Endodermal cell (in vitro differentiated cells): ENCODE measurements at regions not wholly inside any gene's neighbourhood (a gene's known extent, or its start where the extent isn't known, plus 50 kb on each side); places are given as distances from the start of the nearest gene placed in this dataset.

Source experiments
- DNase-seq: peaks from one replicate; pipeline ENCODE4 v3.0.0-alpha.2; 2017
- H3K27ac ChIP-seq: 2 replicates; pipeline ENCODE4 v1.5.1; 2013; ENCODE audit warnings: mild to moderate bottlenecking, low read depth, low read length, moderate library complexity
- H3K27me3 ChIP-seq: 2 replicates; pipeline ENCODE4 v1.6.1; 2013; ENCODE audit warnings: mild to moderate bottlenecking, low read length, moderate library complexity; ENCODE audit not compliant: insufficient read depth, control insufficient read depth, poor library complexity, severe bottlenecking
- H3K36me3 ChIP-seq: 2 replicates; pipeline ENCODE4 v1.7.0; 2013; ENCODE audit warnings: mild to moderate bottlenecking, low read length, moderate library complexity; ENCODE audit not compliant: control insufficient read depth, insufficient read depth
- H3K4me1 ChIP-seq: one replicate; pipeline ENCODE4 v1.7.0; 2013; ENCODE audit warnings: low read length; ENCODE audit not compliant: control insufficient read depth, insufficient read depth
- H3K4me3 ChIP-seq: 2 replicates; pipeline ENCODE4 v1.5.1; 2013; ENCODE audit warnings: mild to moderate bottlenecking, low read length, moderate library complexity
- H3K9ac ChIP-seq: 2 replicates; pipeline ENCODE4 v1.6.1; 2013; ENCODE audit warnings: mild to moderate bottlenecking, low read length, moderate library complexity; ENCODE audit not compliant: poor library complexity, severe bottlenecking; ENCODE audit errors: extremely low read depth
- H3K9me3 ChIP-seq: 2 replicates; pipeline ENCODE4 v1.6.1; 2013; ENCODE audit warnings: mild to moderate bottlenecking, low read length, moderate library complexity; ENCODE audit not compliant: control insufficient read depth
- H3K27ac Mint-ChIP-seq: 2 replicates; pipeline ENCODE4 v1.8.0; 2020; ENCODE audit warnings: mixed read lengths
- H3K27me3 Mint-ChIP-seq: 2 replicates; pipeline ENCODE4 v1.8.0; 2021; ENCODE audit warnings: mild to moderate bottlenecking, mixed read lengths; ENCODE audit not compliant: insufficient read depth
- H3K36me3 Mint-ChIP-seq: 2 replicates; pipeline ENCODE4 v1.8.0; 2020; ENCODE audit warnings: low read depth, mixed read lengths
- H3K4me1 Mint-ChIP-seq: 2 replicates; pipeline ENCODE4 v1.8.0; 2020; ENCODE audit warnings: mixed read lengths
- H3K4me3 Mint-ChIP-seq: 2 replicates; pipeline ENCODE4 v1.8.0; 2020; ENCODE audit warnings: mild to moderate bottlenecking, moderate library complexity, mixed read lengths
- H3K9me3 Mint-ChIP-seq: 2 replicates; pipeline ENCODE4 v1.8.0; 2020; ENCODE audit warnings: mild to moderate bottlenecking, mixed read lengths
- CTCF ChIP-seq: fragments of 200-600 bp; sonication (generic); conservative IDR thresholded peaks from 2 replicates; pipeline ENCODE4 v1.5.0; 2021; ENCODE audit warnings: antibody characterized with exemption, mild to moderate bottlenecking
- WGBS, 2 experiments: methylation state at CpG; one replicate each; pipeline versions ENCODE4 v1.1.5 to v1.1.7; 2013; ENCODE audit warnings: missing lambda C conversion rate in 2 of 2, mixed read lengths in 1 of 2; ENCODE audit not compliant: insufficient coverage in 1 of 2, insufficient read length in 1 of 2; 5-methylcytosine and 5-hydroxymethylcytosine counted together

- H3K4me3 Mint-ChIP-seq: no peak overlapping the region
- WGBS, 2 experiments: 87 to 89% methylated on average over 9 to 14 of the region's 14 CpGs
- H3K4me1 Mint-ChIP-seq: peaks cover 2% of the 10 kb centered on the region
- Histone ChIP-seq H3K4me3 (no peak overlapping the region), H3K4me1 (no peaks in the 10 kb centered on the region), H3K27me3 (no peaks in the 10 kb centered on the region), H3K9me3 (no peaks in the 10 kb centered on the region), H3K36me3 (peaks cover 7% of the 10 kb centered on the region), H3K9ac (no peak overlapping the region), H3K27ac (no peak overlapping the region)
- no peaks in the 10 kb centered on the region for H3K9me3 Mint-ChIP-seq
- H3K27me3 Mint-ChIP-seq: no peaks in the 10 kb centered on the region
- DNase-seq: no peak
- no peak overlapping the region for H3K27ac Mint-ChIP-seq
- no peaks in the 10 kb centered on the region for H3K36me3 Mint-ChIP-seq
- TF ChIP-seq CTCF: no peak
These were observed 1303.9 kb downstream of the BRD1 start for GRCh38 chr22:48523761-48524160.

GRCh38 chr22:48523091-48523490 is 1304.6 kb downstream of the BRD1 start:
- WGBS, 2 experiments: 80 to 91% methylated on average over 4 to 19 of the region's 19 CpGs
- Histone ChIP-seq H3K9me3 (no peaks in the 10 kb centered on the region), H3K36me3 (peaks cover 7% of the 10 kb centered on the region), H3K27me3 (no peaks in the 10 kb centered on the region), H3K27ac (no peak overlapping the region), H3K4me3 (no peak overlapping the region), H3K4me1 (no peaks in the 10 kb centered on the region), H3K9ac (no peak overlapping the region)
- H3K27me3 Mint-ChIP-seq: no peaks in the 10 kb centered on the region
- no peak for DNase-seq
- no peak overlapping the region for H3K27ac Mint-ChIP-seq
- no peaks in the 10 kb centered on the region for H3K9me3 Mint-ChIP-seq
- no peak for TF ChIP-seq CTCF
- no peak overlapping the region for H3K4me3 Mint-ChIP-seq
- no peaks in the 10 kb centered on the region for H3K36me3 Mint-ChIP-seq
- no peaks in the 10 kb centered on the region for H3K4me1 Mint-ChIP-seq

GRCh38 chr22:48522271-48522670 is 1305.4 kb downstream of the BRD1 start:
- Mint-ChIP-seq H3K36me3 (no peaks in the 10 kb centered on the region), H3K4me1 (no peaks in the 10 kb centered on the region), H3K27ac (no peak overlapping the region), H3K27me3 (no peaks in the 10 kb centered on the region), H3K4me3 (no peak overlapping the region), H3K9me3 (no peaks in the 10 kb centered on the region)
- no peak for DNase-seq
- Histone ChIP-seq H3K4me3 (no peak overlapping the region), H3K9me3 (no peaks in the 10 kb centered on the region), H3K36me3 (peaks cover 7% of the 10 kb centered on the region), H3K27me3 (no peaks in the 10 kb centered on the region), H3K4me1 (no peaks in the 10 kb centered on the region), H3K9ac (no peak overlapping the region), H3K27ac (no peak overlapping the region)
- no peak for TF ChIP-seq CTCF
- 93 to 95% methylated on average over 6 to 14 of the region's 14 CpGs for WGBS, 2 experiments
